ENCODE measurements at regions not wholly inside any gene's neighbourhood (a gene's known extent, or its start where the extent isn't known, plus 50 kb on each side); places are given as distances from the start of the nearest gene placed in this dataset.

GRCh38 chr7:25624833-25625232 lies 396.5 kb upstream of the NPVF start:
- no peaks in the 10 kb centered on the region for H3K36me3 ChIP-seq
- H3K27ac ChIP-seq, result no peak overlapping the region
- no peak for DNase-seq
- peaks cover 4% of the 10 kb centered on the region for H3K9me3 ChIP-seq (ENCODE audit: severe bottlenecking)
- no peak overlapping the region for H3K4me3 ChIP-seq (ENCODE audit: low read depth, low read length)
- no peak for TF ChIP-seq CTCF (IDR thresholded peaks at IDR 0.05; ENCODE audit: low read depth, low read length)
- no peaks in the 10 kb centered on the region for H3K27me3 ChIP-seq (ENCODE audit: insufficient read depth, low read depth, severe bottlenecking)

GRCh38 chr7:25625306-25625992 lies 397.2 kb upstream of the NPVF start:
- no peaks in the 10 kb centered on the region for H3K36me3 ChIP-seq

GRCh38 chr7:25626451-25627131 lies 398.3 kb upstream of the NPVF start:
- Histone ChIP-seq H3K27me3 (ENCODE audit: insufficient read depth, low read depth, severe bottlenecking) (no peaks in the 10 kb centered on the region), H3K9me3 (ENCODE audit: severe bottlenecking) (no peaks in the 10 kb centered on the region), H3K4me3 (ENCODE audit: low read depth, low read length) (no peak overlapping the region), H3K36me3 (no peaks in the 10 kb centered on the region), H3K27ac (no peak overlapping the region)
- TF ChIP-seq CTCF (IDR thresholded peaks at IDR 0.05; ENCODE audit: low read depth, low read length), result no peak
- DNase-seq, result no peak

More at GRCh38 chr7:25625306-25625992, 397.2 kb upstream of the NPVF start:
- H3K27ac ChIP-seq, result no peak overlapping the region
- TF ChIP-seq CTCF (IDR thresholded peaks at IDR 0.05; ENCODE audit: low read depth, low read length), result no peak
- DNase-seq, result no peak
- no peaks in the 10 kb centered on the region for H3K27me3 ChIP-seq (ENCODE audit: insufficient read depth, low read depth, severe bottlenecking)
- no peak overlapping the region for H3K4me3 ChIP-seq (ENCODE audit: low read depth, low read length)
- H3K9me3 ChIP-seq (ENCODE audit: severe bottlenecking), result peaks cover 4% of the 10 kb centered on the region

GRCh38 chr7:25628446-25628845 lies 400.2 kb upstream of the NPVF start:
- H3K36me3 ChIP-seq, result no peaks in the 10 kb centered on the region
- TF ChIP-seq CTCF (IDR thresholded peaks at IDR 0.05; ENCODE audit: low read depth, low read length), result no peak
- no peak overlapping the region for H3K4me3 ChIP-seq (ENCODE audit: low read depth, low read length)
- no peaks in the 10 kb centered on the region for H3K27me3 ChIP-seq (ENCODE audit: insufficient read depth, low read depth, severe bottlenecking)
- H3K27ac ChIP-seq, result no peak overlapping the region
- no peaks in the 10 kb centered on the region for H3K9me3 ChIP-seq (ENCODE audit: severe bottlenecking)
- no peak for DNase-seq

GRCh38 chr7:25632616-25633015 lies 404.3 kb upstream of the NPVF start:
- Histone ChIP-seq H3K9me3 (ENCODE audit: severe bottlenecking) (no peaks in the 10 kb centered on the region), H3K4me3 (ENCODE audit: low read depth, low read length) (no peak overlapping the region), H3K27me3 (ENCODE audit: insufficient read depth, low read depth, severe bottlenecking) (no peaks in the 10 kb centered on the region), H3K27ac (no peak overlapping the region), H3K36me3 (no peaks in the 10 kb centered on the region)
- no peak for TF ChIP-seq CTCF (IDR thresholded peaks at IDR 0.05; ENCODE audit: low read depth, low read length)
- DNase-seq, result no peak

Measured in WERI-Rb-1 (cell line).